ENCODE measurements at regions not wholly inside any gene's neighbourhood (a gene's known extent, or its start where the extent isn't known, plus 50 kb on each side); places are given as distances from the start of the nearest gene placed in this dataset.

GRCh38 chr2:11102956-11103860 is 52.1 kb upstream of the SLC66A3 start:
- no peak for DNase-seq (ENCODE audit: low read depth)
- H3K4me3 ChIP-seq (ENCODE audit: control insufficient read depth, low read depth, low read length): no peak overlapping the region
- TF ChIP-seq, protein P1, sequence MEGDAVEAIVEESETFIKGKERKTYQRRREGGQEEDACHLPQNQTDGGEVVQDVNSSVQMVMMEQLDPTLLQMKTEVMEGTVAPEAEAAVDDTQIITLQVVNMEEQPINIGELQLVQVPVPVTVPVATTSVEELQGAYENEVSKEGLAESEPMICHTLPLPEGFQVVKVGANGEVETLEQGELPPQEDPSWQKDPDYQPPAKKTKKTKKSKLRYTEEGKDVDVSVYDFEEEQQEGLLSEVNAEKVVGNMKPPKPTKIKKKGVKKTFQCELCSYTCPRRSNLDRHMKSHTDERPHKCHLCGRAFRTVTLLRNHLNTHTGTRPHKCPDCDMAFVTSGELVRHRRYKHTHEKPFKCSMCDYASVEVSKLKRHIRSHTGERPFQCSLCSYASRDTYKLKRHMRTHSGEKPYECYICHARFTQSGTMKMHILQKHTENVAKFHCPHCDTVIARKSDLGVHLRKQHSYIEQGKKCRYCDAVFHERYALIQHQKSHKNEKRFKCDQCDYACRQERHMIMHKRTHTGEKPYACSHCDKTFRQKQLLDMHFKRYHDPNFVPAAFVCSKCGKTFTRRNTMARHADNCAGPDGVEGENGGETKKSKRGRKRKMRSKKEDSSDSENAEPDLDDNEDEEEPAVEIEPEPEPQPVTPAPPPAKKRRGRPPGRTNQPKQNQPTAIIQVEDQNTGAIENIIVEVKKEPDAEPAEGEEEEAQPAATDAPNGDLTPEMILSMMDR (conservative IDR thresholded peaks at IDR 0.05; ENCODE audit: control insufficient read depth, insufficient read depth, low read depth, low read length): no peak

GRCh38 chr2:11103984-11104793 is 51.1 kb upstream of the SLC66A3 start:
- no peak for DNase-seq (ENCODE audit: low read depth)
- H3K4me3 ChIP-seq (ENCODE audit: control insufficient read depth, low read depth, low read length): no peak overlapping the region
- TF ChIP-seq, protein P1 (conservative IDR thresholded peaks at IDR 0.05; ENCODE audit: control insufficient read depth, insufficient read depth, low read depth, low read length): no peak

DNA sequence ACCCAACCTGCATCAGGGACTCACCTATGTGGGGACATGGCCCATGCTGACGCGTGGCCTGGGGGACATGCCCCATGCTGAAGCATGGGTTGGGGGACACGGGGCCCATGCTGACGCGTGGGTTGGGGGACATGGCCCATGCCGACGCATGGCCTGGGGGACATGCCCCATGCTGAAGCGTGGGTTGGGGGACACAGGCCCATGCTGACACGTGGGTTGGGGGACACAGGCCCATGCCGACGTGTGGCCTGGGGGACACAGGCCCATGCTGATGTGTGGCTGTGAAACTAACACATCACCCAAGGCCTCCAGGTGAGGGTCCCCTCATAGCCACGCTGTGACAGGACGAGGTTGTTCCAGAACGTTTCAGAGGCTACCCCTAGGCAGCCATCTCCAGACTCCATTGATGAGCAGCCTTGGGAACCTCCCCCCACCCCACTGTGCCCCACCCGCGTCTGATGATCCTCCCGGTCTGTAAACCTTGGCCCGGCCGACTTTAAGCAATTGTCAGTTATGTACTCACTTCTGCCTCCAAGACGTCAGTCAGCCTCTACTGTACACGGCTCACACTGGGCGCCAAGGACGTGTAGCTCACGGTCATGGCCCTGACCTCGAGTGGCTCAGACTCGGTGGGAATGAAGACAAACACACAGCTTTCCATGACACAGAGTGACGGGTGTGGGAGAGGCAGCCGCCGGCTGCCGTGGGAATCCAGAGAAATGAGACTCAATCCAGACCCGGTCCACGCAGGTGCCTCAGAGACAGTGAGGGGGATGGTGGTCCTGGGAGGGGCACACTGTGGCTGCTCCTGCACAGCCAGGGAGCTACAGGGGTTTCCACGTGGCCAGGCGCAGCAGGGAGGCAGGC is 50.2 kb upstream of the SLC66A3 start:
- DNase-seq (ENCODE audit: low read depth): no peak
- H3K4me3 ChIP-seq (ENCODE audit: control insufficient read depth, low read depth, low read length): no peak overlapping the region
- TF ChIP-seq, protein P1 (conservative IDR thresholded peaks at IDR 0.05; ENCODE audit: control insufficient read depth, insufficient read depth, low read depth, low read length): no peak

Measured in fibroblast of mammary gland (primary cell).